DND-41 (cell line): ENCODE measurements at regions not wholly inside any gene's neighbourhood (a gene's known extent, or its start where the extent isn't known, plus 50 kb on each side); places are given as distances from the start of the nearest gene placed in this dataset.

ENCODE experiments used
- ATAC-seq: fragments of 200-7000 bp; cut with Tn5 transposase; 3 replicates; pipeline ENCODE4 v1.9.1; 2021; ENCODE audit warnings: low read depth; ENCODE audit not compliant: insufficient read depth
- DNase-seq: peaks from one replicate; pipeline ENCODE4 v3.0.0-alpha.2; 2020
- H2AFZ ChIP-seq: 2 replicates; pipeline ENCODE4 v1.6.0; 2012; ENCODE audit warnings: low read depth, low read length
- H3K27ac ChIP-seq: 2 replicates; pipeline ENCODE4 v1.5.1; 2012; ENCODE audit warnings: low read length, inconsistent platforms
- H3K27me3 ChIP-seq: fragments of 200-600 bp; sonication (generic); 2 replicates; pipeline ENCODE4 v1.6.0; 2012; ENCODE audit warnings: low read length, mild to moderate bottlenecking, inconsistent platforms; ENCODE audit not compliant: insufficient read depth, poor library complexity
- H3K36me3 ChIP-seq: 2 replicates; pipeline ENCODE4 v1.5.1; 2012; ENCODE audit warnings: low read length, inconsistent platforms; ENCODE audit not compliant: insufficient read depth
- H3K4me1 ChIP-seq: 2 replicates; pipeline ENCODE4 v1.5.1; 2012; ENCODE audit warnings: mild to moderate bottlenecking, low read length; ENCODE audit not compliant: insufficient read depth
- H3K4me2 ChIP-seq: 2 replicates; pipeline ENCODE4 v1.6.0; 2012; ENCODE audit warnings: mild to moderate bottlenecking, moderate library complexity, low read length, inconsistent platforms; ENCODE audit not compliant: insufficient read depth
- H3K4me3 ChIP-seq, 2 experiments: fragments of 200-600 bp in 1 of 2; shearing (Covaris generic) in 1 of 2; 2 replicates each; pipeline ENCODE4 v1.5.1; 2012 to 2016; ENCODE audit warnings: inconsistent platforms in 2 of 2, low read length in 2 of 2, mild to moderate bottlenecking in 2 of 2, low read depth in 1 of 2, moderate library complexity in 1 of 2
- H3K79me2 ChIP-seq: 2 replicates; pipeline ENCODE4 v1.6.0; 2012; ENCODE audit warnings: low read length, inconsistent platforms; ENCODE audit not compliant: insufficient read depth
- H3K9ac ChIP-seq: 2 replicates; pipeline ENCODE4 v1.6.0; 2012; ENCODE audit warnings: low read depth, mild to moderate bottlenecking, inconsistent platforms, low read length, moderate library complexity
- H3K9me3 ChIP-seq: 2 replicates; pipeline ENCODE4 v1.5.1; 2012; ENCODE audit warnings: low read length, moderate library complexity, mild to moderate bottlenecking, inconsistent platforms; ENCODE audit not compliant: insufficient read depth, severe bottlenecking
- H4K20me1 ChIP-seq: 2 replicates; pipeline ENCODE4 v1.6.0; 2012; ENCODE audit warnings: low read length; ENCODE audit not compliant: insufficient read depth
- CTCF ChIP-seq: IDR thresholded peaks from 2 replicates; pipeline ENCODE4 v1.5.1; 2012; ENCODE audit warnings: borderline replicate concordance, low read length, moderate library complexity, mild to moderate bottlenecking; ENCODE audit not compliant: poor library complexity, severe bottlenecking; ENCODE audit errors: extremely low read depth
- EZH2 ChIP-seq: IDR thresholded peaks from 3 replicates; pipeline ENCODE4 v1.6.1; 2012; ENCODE audit warnings: borderline replicate concordance, low read depth, mild to moderate bottlenecking, moderate library complexity, low read length, inconsistent platforms; ENCODE audit not compliant: severe bottlenecking

GRCh38 chr3:148246291-148246923 is 451.3 kb upstream of the AGTR1 start:
- no peak overlapping the region for H3K9ac ChIP-seq
- no peak for TF ChIP-seq EZH2
- TF ChIP-seq CTCF, result no peak
- H3K9me3 ChIP-seq, result no peaks in the 10 kb centered on the region
- no peaks in the 10 kb centered on the region for H3K4me1 ChIP-seq
- ATAC-seq, result no peak
- H2AFZ ChIP-seq, result no peak overlapping the region
- no peak overlapping the region for H3K27ac ChIP-seq
- no peak for DNase-seq
- no peaks in the 10 kb centered on the region for H3K79me2 ChIP-seq
- H3K27me3 ChIP-seq, result no peaks in the 10 kb centered on the region
- H4K20me1 ChIP-seq, result no peaks in the 10 kb centered on the region
- H3K4me2 ChIP-seq, result no peak overlapping the region
- H3K4me3 ChIP-seq, result no peak overlapping the region
- no peaks in the 10 kb centered on the region for H3K36me3 ChIP-seq

GRCh38 chr3:148253713-148254112 is 444.0 kb upstream of the AGTR1 start:
- Histone ChIP-seq H3K27me3 (no peaks in the 10 kb centered on the region), H3K79me2 (no peaks in the 10 kb centered on the region), H3K9me3 (no peaks in the 10 kb centered on the region), H3K4me2 (no peak overlapping the region), H3K4me3 (no peak overlapping the region), H3K4me1 (no peaks in the 10 kb centered on the region), H2AFZ (no peak overlapping the region), H4K20me1 (no peaks in the 10 kb centered on the region), H3K27ac (no peak overlapping the region), H3K9ac (no peak overlapping the region), H3K36me3 (no peaks in the 10 kb centered on the region)
- DNase-seq (no peak), ATAC-seq (no peak)
- no peak for TF ChIP-seq EZH2
- no peak for TF ChIP-seq CTCF

GRCh38 chr3:148254402-148254801 is 443.3 kb upstream of the AGTR1 start:
- no peaks in the 10 kb centered on the region for H3K27me3 ChIP-seq
- ATAC-seq, result no peak
- H4K20me1 ChIP-seq, result no peaks in the 10 kb centered on the region
- H3K9ac ChIP-seq, result no peak overlapping the region
- H3K27ac ChIP-seq, result no peak overlapping the region
- no peak overlapping the region for H3K4me3 ChIP-seq
- H3K9me3 ChIP-seq, result no peaks in the 10 kb centered on the region
- H3K4me2 ChIP-seq, result no peak overlapping the region
- no peaks in the 10 kb centered on the region for H3K36me3 ChIP-seq
- no peak overlapping the region for H2AFZ ChIP-seq
- no peak for DNase-seq
- no peaks in the 10 kb centered on the region for H3K79me2 ChIP-seq
- no peak for TF ChIP-seq CTCF
- no peak for TF ChIP-seq EZH2
- H3K4me1 ChIP-seq, result no peaks in the 10 kb centered on the region
